Kidney epithelial cell (primary cell): ENCODE measurements at regions not wholly inside any gene's neighbourhood (a gene's known extent, or its start where the extent isn't known, plus 50 kb on each side); places are given as distances from the start of the nearest gene placed in this dataset.

Experiments used
- DNase-seq: peaks from one replicate; pipeline ENCODE4 v3.0.0-alpha.2; 2010; ENCODE audit warnings: low read depth
- H3K27me3 ChIP-seq: 2 replicates; pipeline ENCODE4 v1.6.0; 2011; ENCODE audit warnings: low read length; ENCODE audit not compliant: control insufficient read depth, insufficient read depth
- H3K36me3 ChIP-seq: 2 replicates; pipeline ENCODE4 v1.5.1; 2011; ENCODE audit warnings: low read length; ENCODE audit not compliant: control insufficient read depth, insufficient read depth
- H3K4me3 ChIP-seq: 2 replicates; pipeline ENCODE4 v1.5.1; 2011; ENCODE audit warnings: low read depth, mild to moderate bottlenecking, control low read depth, low read length
- TF ChIP-seq, protein P1 (sequence below): IDR thresholded peaks from 2 replicates; pipeline ENCODE4 v1.5.1; 2011; ENCODE audit warnings: mild to moderate bottlenecking, moderate library complexity, low read length, control low read depth, inconsistent platforms; ENCODE audit not compliant: insufficient read depth, poor library complexity, severe bottlenecking

DNA sequence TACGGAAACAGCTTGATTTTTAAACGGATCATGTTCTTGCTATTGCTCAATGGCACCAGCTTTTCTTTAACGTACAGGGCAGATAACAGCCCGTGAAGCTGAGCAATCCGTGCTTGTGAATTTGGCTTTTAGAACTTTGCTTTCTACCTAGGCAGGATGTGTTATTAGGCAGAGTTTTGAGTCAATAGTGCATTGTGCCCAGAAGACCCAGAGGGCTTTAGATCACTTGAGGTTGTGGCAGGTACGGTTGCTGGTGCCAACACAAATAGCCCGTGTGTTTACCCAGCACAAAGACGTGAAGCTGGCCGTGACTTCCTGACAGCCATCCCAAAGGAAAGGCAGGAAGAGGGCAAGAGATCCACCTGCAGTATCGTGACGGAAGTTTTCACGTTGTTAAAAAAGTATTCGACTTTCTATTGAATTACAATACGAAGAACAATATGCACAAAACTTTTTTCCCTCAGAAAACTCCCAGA, 117.4 kb upstream of the FRMD1 start:
- no peak for DNase-seq
- Histone ChIP-seq H3K4me3 (no peak overlapping the region), H3K27me3 (peaks cover 25% of the 10 kb centered on the region), H3K36me3 (no peaks in the 10 kb centered on the region)
- TF ChIP-seq, protein P1, sequence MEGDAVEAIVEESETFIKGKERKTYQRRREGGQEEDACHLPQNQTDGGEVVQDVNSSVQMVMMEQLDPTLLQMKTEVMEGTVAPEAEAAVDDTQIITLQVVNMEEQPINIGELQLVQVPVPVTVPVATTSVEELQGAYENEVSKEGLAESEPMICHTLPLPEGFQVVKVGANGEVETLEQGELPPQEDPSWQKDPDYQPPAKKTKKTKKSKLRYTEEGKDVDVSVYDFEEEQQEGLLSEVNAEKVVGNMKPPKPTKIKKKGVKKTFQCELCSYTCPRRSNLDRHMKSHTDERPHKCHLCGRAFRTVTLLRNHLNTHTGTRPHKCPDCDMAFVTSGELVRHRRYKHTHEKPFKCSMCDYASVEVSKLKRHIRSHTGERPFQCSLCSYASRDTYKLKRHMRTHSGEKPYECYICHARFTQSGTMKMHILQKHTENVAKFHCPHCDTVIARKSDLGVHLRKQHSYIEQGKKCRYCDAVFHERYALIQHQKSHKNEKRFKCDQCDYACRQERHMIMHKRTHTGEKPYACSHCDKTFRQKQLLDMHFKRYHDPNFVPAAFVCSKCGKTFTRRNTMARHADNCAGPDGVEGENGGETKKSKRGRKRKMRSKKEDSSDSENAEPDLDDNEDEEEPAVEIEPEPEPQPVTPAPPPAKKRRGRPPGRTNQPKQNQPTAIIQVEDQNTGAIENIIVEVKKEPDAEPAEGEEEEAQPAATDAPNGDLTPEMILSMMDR = no peak

DNA sequence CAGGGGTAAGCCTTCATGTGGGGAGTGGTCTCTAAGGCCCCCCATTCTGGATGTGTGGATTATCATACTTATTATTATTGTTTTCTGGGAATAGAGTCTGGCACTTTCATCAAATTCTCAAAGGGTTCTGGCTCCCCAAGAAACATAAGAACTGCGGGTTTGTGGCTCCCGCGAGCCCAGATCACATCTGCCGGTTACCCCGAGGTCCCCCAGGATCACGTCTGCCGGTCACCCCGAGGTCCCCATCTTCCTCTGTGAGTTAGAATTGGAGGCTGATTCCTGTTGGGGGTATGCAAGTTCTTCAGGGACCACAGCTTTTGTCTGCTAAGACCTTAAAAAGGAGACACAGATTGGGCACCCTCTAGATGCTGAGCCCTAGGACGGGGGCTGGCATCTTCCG, 116.7 kb upstream of the FRMD1 start:
- Histone ChIP-seq H3K4me3 (no peak overlapping the region), H3K36me3 (no peaks in the 10 kb centered on the region), H3K27me3 (peaks cover 28% of the 10 kb centered on the region)
- DNase-seq = no peak
- TF ChIP-seq, protein P1 = no peak

DNA sequence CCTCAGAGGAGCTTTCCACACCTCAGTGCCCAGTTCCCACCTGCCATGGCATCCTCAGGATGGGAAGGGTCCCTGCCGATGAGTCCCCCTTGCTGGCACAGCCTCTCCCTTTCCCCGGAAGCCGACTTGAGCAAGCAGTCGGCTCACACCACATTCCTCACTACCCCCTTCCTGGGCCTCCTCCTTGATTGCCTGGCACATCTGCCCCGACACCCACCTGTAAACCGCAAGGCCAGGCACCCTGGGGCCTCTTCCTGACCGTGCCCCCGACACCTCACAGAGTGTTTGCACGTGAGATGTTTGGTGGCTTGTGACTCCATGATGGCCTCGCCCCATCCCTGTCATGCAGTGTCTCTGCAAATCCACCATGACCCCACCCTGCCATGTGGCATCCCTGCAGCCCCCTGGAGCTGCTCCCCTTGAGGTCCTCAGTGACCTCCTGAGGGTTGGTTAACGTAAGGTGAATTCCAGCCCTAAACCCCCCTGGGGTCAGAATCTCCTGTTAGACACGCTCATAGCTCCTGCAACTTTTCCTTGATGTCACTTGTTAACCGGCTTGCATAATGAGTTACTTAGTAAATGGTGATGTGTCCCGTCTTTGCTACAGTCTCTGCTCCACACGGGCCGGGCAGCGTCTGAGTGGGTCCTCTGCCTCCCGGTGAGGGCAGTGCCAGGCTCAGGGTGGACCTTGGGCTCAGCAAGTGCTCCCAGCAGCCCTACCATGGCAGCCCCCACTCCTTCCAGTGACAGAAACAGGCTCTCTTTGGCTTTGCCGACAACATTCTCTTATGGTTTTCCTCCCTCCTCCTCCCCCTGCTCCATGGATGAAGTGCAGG, 115.9 kb upstream of the FRMD1 start:
- TF ChIP-seq, protein P1 = no peak
- H3K4me3 ChIP-seq = no peak overlapping the region
- H3K36me3 ChIP-seq = no peaks in the 10 kb centered on the region
- no peak for DNase-seq
- H3K27me3 ChIP-seq = peaks cover 28% of the 10 kb centered on the region

DNA sequence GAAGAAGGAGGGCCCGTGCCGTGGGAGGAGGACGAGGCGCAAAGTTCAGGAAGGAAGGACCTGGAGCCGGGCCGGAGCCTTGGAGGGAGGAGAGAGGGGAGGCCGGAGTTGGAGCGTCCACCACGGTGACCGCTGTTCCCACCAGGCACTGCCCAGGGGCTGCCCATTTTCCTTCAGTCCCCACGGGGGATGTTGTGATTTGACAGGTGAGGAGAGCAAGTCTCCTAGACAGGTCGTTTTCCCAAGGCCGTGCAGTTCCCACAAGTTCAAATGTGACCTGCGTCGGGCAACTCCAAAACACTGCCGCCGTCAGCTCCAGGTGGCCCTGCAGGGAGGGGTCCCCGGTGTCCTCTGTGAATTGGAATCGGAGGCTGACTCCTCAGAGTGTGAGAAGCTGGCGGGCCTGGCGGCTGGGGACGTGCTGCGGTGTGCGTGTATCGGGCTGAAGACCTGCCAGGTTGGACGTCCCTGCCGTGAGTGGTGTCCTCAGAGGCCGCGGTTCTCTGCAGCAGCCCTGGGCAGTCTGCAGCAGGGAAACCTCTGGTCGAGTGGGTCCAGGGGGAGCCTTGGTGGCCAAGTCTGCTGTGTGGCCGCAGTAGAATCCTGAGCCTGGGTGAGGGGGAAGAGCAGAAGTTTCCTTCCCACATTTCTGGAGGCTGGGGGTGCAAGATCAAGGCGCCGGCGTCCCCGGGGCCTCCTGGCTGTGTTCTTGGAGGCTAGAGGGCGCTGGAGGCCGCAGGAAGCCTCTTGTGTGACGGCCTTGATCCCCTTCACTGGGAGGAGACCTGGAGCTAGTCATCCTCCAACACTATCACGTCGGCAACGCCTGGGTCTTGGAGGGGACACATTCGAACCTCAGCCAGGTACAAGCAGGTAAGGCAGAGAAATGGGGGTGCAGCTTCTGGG, 115.1 kb upstream of the FRMD1 start:
- TF ChIP-seq, protein P1 = no peak
- Histone ChIP-seq H3K27me3 (peaks cover 28% of the 10 kb centered on the region), H3K36me3 (no peaks in the 10 kb centered on the region), H3K4me3 (no peak overlapping the region)
- no peak for DNase-seq

DNA sequence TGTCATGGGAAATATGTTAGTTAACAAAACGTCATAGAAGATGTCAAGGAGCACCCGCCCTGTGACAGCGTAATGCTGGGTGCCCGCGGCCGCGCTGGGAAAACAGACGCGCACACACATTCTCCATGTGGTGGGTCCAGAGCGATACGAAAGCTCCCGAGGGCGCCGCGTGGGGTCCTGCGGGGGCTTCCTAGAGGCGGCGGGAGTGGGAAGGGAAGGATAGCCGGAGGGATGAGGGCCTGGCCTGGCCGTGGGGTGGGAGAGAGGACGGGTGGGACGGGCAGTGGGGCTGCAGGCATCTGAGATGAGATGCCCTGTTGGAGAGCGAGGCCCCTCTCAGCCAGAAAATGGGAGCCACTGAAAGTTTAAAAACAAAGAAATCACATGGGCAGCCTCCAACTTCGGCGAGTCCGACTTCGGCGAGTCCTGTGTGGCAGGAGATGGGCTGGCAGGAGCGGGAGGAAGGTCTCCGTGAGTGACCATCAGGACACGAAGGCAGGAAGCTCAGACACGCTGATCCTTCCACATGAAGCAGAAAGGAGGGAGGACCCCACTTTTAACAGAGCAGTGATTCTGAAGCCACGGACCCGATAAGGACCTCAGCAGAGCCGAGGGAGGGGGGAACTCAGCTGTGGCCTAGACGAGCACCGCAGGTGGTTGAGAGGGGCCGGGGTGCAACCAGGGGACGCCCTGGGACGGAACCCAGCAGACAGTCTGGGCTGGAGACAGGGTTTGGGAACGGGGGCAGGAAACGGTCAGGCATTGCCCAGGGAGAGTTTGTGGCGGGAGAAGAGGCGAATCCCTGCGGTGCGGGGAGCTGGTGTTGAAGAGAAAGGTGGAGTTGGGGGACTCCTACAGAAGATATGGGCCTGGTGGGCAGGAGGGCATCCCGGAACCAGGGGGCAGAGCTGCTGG, 114.1 kb upstream of the FRMD1 start:
- TF ChIP-seq, protein P1 = no peak

More for the DNA sequence above, 114.1 kb upstream of the FRMD1 start:
- Histone ChIP-seq H3K4me3 (no peak overlapping the region), H3K27me3 (peaks cover 28% of the 10 kb centered on the region), H3K36me3 (no peaks in the 10 kb centered on the region)
- no peak for DNase-seq
